ENCODE measurements at regions not wholly inside any gene's neighbourhood (a gene's known extent, or its start where the extent isn't known, plus 50 kb on each side); places are given as distances from the start of the nearest gene placed in this dataset.

DNA sequence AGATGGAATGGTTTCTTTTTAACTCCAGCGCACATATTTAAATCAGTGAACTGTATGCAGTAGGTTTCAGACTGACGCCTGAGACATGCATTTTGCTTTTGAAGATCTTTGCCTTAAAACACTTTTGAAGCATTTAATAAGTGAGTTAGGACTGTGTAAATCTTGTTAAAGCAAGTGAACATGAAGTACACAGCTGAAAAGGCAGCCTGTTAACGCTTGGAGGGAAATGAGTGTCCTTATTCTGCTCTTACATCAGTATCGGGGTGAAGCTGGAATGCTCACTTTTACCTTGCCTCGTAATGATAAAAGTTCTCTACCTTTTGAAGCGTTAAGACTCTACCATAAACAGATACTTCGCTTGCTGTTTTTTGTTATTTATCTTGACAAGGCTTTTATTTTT, 552.2 kb downstream of the ZNF608 start:
- H3K79me2 ChIP-seq (ENCODE audit: control insufficient read depth, insufficient read depth, low read length) = no peaks in the 10 kb centered on the region
- no peaks in the 10 kb centered on the region for H3K4me1 Mint-ChIP-seq
- H3K4me1 ChIP-seq (ENCODE audit: control insufficient read depth in 2 of 2, insufficient read depth in 2 of 2, low read length in 2 of 2) = no peaks in the 10 kb centered on the region
- no peaks in the 10 kb centered on the region for H3K9me3 Mint-ChIP-seq (ENCODE audit: insufficient read depth)
- no peaks in the 10 kb centered on the region for H3K36me3 ChIP-seq (replicated peaks in 1 of 2; ENCODE audit: control extremely low read depth in 1 of 2, control insufficient read depth in 1 of 2, extremely low read depth in 1 of 2, insufficient read depth in 2 of 2, low read length in 1 of 2)
- H4K20me1 ChIP-seq (ENCODE audit: control insufficient read depth, insufficient read depth, low read length, poor library complexity, severe bottlenecking) = no peaks in the 10 kb centered on the region
- ChIA-PET CTCF (no interaction called here), POLR2A (no interaction called here)
- 100% methylated on average over 3 of the region's 7 CpGs for WGBS (ENCODE audit: insufficient coverage)
- ATAC-seq (ENCODE audit: low read depth) (no peak), DNase-seq (no peak)
- no peak overlapping the region for H3K4me2 ChIP-seq (replicated peaks; ENCODE audit: low read depth, low read length, poor library complexity, severe bottlenecking)
- H3K4me3 ChIP-seq (ENCODE audit: control extremely low read depth in 1 of 5, extremely low read depth in 1 of 5, insufficient read depth in 1 of 5, low read depth in 2 of 5, low read length in 4 of 5) = no peak overlapping the region
- intact Hi-C loops (cut with micrococcal nuclease) = no loop called here
- H3K27me3 ChIP-seq (replicated peaks in 1 of 4; ENCODE audit: control extremely low read depth in 1 of 4, control insufficient read depth in 3 of 4, insufficient read depth in 4 of 4, low read length in 3 of 4) = no peaks in the 10 kb centered on the region
- H3K27ac Mint-ChIP-seq = no peak overlapping the region
- H3K27me3 Mint-ChIP-seq = no peaks in the 10 kb centered on the region
- no peak overlapping the region for H3K9ac ChIP-seq (ENCODE audit: low read length)
- no peaks in the 10 kb centered on the region for H3K9me3 ChIP-seq (ENCODE audit: control extremely low read depth in 1 of 3, control insufficient read depth in 2 of 3, insufficient read depth in 1 of 3, low read length in 2 of 3)
- H3K27ac ChIP-seq (ENCODE audit: low read length in 2 of 2) = no peak overlapping the region
- H2AFZ ChIP-seq (ENCODE audit: insufficient read depth, low read depth, low read length, poor library complexity, severe bottlenecking) = no peak overlapping the region
- no peak for TF ChIP-seq EZH2 (IDR thresholded peaks at IDR 0.05; ENCODE audit: borderline replicate concordance, insufficient read depth, low read depth, low read length, poor library complexity, severe bottlenecking)
- TF ChIP-seq, protein P1, sequence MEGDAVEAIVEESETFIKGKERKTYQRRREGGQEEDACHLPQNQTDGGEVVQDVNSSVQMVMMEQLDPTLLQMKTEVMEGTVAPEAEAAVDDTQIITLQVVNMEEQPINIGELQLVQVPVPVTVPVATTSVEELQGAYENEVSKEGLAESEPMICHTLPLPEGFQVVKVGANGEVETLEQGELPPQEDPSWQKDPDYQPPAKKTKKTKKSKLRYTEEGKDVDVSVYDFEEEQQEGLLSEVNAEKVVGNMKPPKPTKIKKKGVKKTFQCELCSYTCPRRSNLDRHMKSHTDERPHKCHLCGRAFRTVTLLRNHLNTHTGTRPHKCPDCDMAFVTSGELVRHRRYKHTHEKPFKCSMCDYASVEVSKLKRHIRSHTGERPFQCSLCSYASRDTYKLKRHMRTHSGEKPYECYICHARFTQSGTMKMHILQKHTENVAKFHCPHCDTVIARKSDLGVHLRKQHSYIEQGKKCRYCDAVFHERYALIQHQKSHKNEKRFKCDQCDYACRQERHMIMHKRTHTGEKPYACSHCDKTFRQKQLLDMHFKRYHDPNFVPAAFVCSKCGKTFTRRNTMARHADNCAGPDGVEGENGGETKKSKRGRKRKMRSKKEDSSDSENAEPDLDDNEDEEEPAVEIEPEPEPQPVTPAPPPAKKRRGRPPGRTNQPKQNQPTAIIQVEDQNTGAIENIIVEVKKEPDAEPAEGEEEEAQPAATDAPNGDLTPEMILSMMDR (IDR thresholded peaks at IDR 0.05) = no peak
- H3K4me3 Mint-ChIP-seq = no peak overlapping the region

DNA sequence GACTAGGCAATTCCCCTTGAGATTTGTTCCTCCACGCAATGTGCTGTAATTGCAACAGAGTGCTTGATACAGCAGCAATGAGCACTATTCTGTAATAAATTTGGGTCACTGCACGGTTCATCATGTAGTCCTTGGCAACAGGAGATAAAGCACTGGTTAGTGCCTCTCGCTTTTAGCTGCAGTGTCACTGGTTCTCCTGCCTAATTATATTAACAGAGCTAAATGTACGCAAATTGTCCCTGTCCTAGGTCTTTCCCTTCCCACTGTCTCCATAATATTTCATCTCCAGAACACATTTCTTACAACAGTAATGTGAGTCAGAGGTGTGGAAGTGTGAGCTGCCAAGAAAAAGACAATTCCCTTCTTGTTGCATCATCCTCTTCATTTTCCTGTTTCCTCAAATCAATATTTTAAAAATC, 553.1 kb downstream of the ZNF608 start:
- H2AFZ ChIP-seq (ENCODE audit: insufficient read depth, low read depth, low read length, poor library complexity, severe bottlenecking) = no peak overlapping the region
- no peaks in the 10 kb centered on the region for H3K27me3 Mint-ChIP-seq
- H3K4me2 ChIP-seq (replicated peaks; ENCODE audit: low read depth, low read length, poor library complexity, severe bottlenecking) = no peak overlapping the region
- no peak overlapping the region for H3K9ac ChIP-seq (ENCODE audit: low read length)
- H3K27ac Mint-ChIP-seq = no peak overlapping the region
- no peaks in the 10 kb centered on the region for H3K27me3 ChIP-seq (replicated peaks in 1 of 4; ENCODE audit: control extremely low read depth in 1 of 4, control insufficient read depth in 3 of 4, insufficient read depth in 4 of 4, low read length in 3 of 4)
- ATAC-seq (ENCODE audit: low read depth) = no peak
- ChIA-PET POLR2A (no interaction called here), CTCF (interaction anchor here (0.6 kb wide), 1 partner anchor 1859 kb away, joined by 3 read pairs; no protein-coding TSS in a partner anchor)
- no peak overlapping the region for H3K27ac ChIP-seq (ENCODE audit: low read length in 2 of 2)
- H3K9me3 Mint-ChIP-seq (ENCODE audit: insufficient read depth) = no peaks in the 10 kb centered on the region
- H3K4me1 Mint-ChIP-seq = no peaks in the 10 kb centered on the region
- 93% methylated on average over 4 of the region's 4 CpGs for WGBS (ENCODE audit: insufficient coverage)
- intact Hi-C loops (cut with micrococcal nuclease) = no loop called here
- no peaks in the 10 kb centered on the region for H3K36me3 ChIP-seq (replicated peaks in 1 of 2; ENCODE audit: control extremely low read depth in 1 of 2, control insufficient read depth in 1 of 2, extremely low read depth in 1 of 2, insufficient read depth in 2 of 2, low read length in 1 of 2)
- H4K20me1 ChIP-seq (ENCODE audit: control insufficient read depth, insufficient read depth, low read length, poor library complexity, severe bottlenecking) = no peaks in the 10 kb centered on the region
- DNase-seq = no peak
- no peak overlapping the region for H3K4me3 Mint-ChIP-seq
- TF ChIP-seq, protein P1 (IDR thresholded peaks at IDR 0.05) = no peak
- TF ChIP-seq EZH2 (IDR thresholded peaks at IDR 0.05; ENCODE audit: borderline replicate concordance, insufficient read depth, low read depth, low read length, poor library complexity, severe bottlenecking) = no peak
- H3K9me3 ChIP-seq (ENCODE audit: control extremely low read depth in 1 of 3, control insufficient read depth in 2 of 3, insufficient read depth in 1 of 3, low read length in 2 of 3) = no peaks in the 10 kb centered on the region
- no peaks in the 10 kb centered on the region for H3K79me2 ChIP-seq (ENCODE audit: control insufficient read depth, insufficient read depth, low read length)
- H3K4me1 ChIP-seq (ENCODE audit: control insufficient read depth in 2 of 2, insufficient read depth in 2 of 2, low read length in 2 of 2) = no peaks in the 10 kb centered on the region
- no peak overlapping the region for H3K4me3 ChIP-seq (ENCODE audit: control extremely low read depth in 1 of 5, extremely low read depth in 1 of 5, insufficient read depth in 1 of 5, low read depth in 2 of 5, low read length in 4 of 5)
